B cell (primary cell): ENCODE measurements at regions not wholly inside any gene's neighbourhood (a gene's known extent, or its start where the extent isn't known, plus 50 kb on each side); places are given as distances from the start of the nearest gene placed in this dataset.

Source experiments
- ATAC-seq: fragments of 200-7000 bp; cut with Tn5 transposase; one replicate; pipeline ENCODE4 v1.10.0; 2021; ENCODE audit warnings: low read depth, mild to moderate bottlenecking, moderate number of reproducible peaks, moderate library complexity
- CTCF ChIA-PET: fragments of 350-600 bp; sonication (Branson Sonifier 250); formaldehyde crosslinking; loops from one replicate; lab custom pipeline; 2021; ENCODE audit warnings: antibody characterized with exemption, inconsistent platforms; lab: Charles Lee
- POLR2A ChIA-PET: fragments of 350-600 bp; sonication (Branson Sonifier 250); formaldehyde crosslinking; loops from one replicate; lab custom pipeline; 2021; ENCODE audit warnings: antibody characterized with exemption; lab: Charles Lee
- DNase-seq: peaks from one replicate; pipeline ENCODE4 v3.0.0; 2013
- H2AFZ ChIP-seq: 2 replicates; pipeline ENCODE4 v1.6.1; 2012; ENCODE audit warnings: mild to moderate bottlenecking, low read depth, low read length; ENCODE audit not compliant: insufficient read depth, poor library complexity, severe bottlenecking
- H3K27ac ChIP-seq, 2 donors: 1 replicate in 1 of 2; 2 replicates in 1 of 2; pipeline ENCODE4 v1.5.1; 2012 to 2013; ENCODE audit warnings: low read length in 2 of 2, mild to moderate bottlenecking in 2 of 2, moderate library complexity in 1 of 2
- H3K27me3 ChIP-seq, 4 experiments: fragments of 200-600 bp in 1 of 4; sonication (generic) in 1 of 4; replicated peaks in 1 of 4; 1 replicate in 2 of 4; 2 replicates in 2 of 4; pipeline versions ENCODE4 v1.6.1 to v1.7.0; 2013 to 2016; ENCODE audit warnings: low read length in 3 of 4, mild to moderate bottlenecking in 2 of 4, mixed read lengths in 1 of 4, moderate library complexity in 1 of 4; ENCODE audit not compliant: insufficient read depth in 4 of 4, control insufficient read depth in 3 of 4; ENCODE audit errors: control extremely low read depth in 1 of 4
- H3K36me3 ChIP-seq, 2 experiments: replicated peaks in 1 of 2; 1 replicate in 1 of 2; 2 replicates in 1 of 2; pipeline versions ENCODE4 v1.6.1 to v1.7.1; 2013; ENCODE audit warnings: low read length in 1 of 2; ENCODE audit not compliant: insufficient read depth in 2 of 2, control insufficient read depth in 1 of 2; ENCODE audit errors: control extremely low read depth in 1 of 2, extremely low read depth in 1 of 2
- H3K4me1 ChIP-seq, 2 donors: fragments of 200-600 bp in 1 of 2; sonication (generic) in 1 of 2; 1 replicate in 1 of 2; 2 replicates in 1 of 2; pipeline versions ENCODE4 v1.5.1 to v1.6.1; 2013 to 2017; ENCODE audit warnings: low read length in 2 of 2; ENCODE audit not compliant: control insufficient read depth in 2 of 2, insufficient read depth in 2 of 2
- H3K4me2 ChIP-seq: replicated peaks from 2 replicates; pipeline ENCODE3; 2012; ENCODE audit warnings: mild to moderate bottlenecking, low read depth, low read length; ENCODE audit not compliant: poor library complexity, severe bottlenecking
- H3K4me3 ChIP-seq, 5 experiments: fragments of 200-600 bp in 1 of 5; sonication (generic) in 1 of 5; 1 replicate in 3 of 5; 2 replicates in 2 of 5; pipeline versions ENCODE4 v1.5.1 to v1.7.0; 2011 to 2016; ENCODE audit warnings: low read length in 4 of 5, mild to moderate bottlenecking in 4 of 5, low read depth in 2 of 5, control low read depth in 1 of 5, moderate library complexity in 1 of 5; ENCODE audit not compliant: insufficient read depth in 1 of 5; ENCODE audit errors: control extremely low read depth in 1 of 5, extremely low read depth in 1 of 5
- H3K79me2 ChIP-seq: fragments of 200-600 bp; sonication (generic); one replicate; pipeline ENCODE4 v1.6.0; 2016; ENCODE audit warnings: low read length; ENCODE audit not compliant: control insufficient read depth, insufficient read depth
- H3K9ac ChIP-seq: fragments of 200-600 bp; sonication (generic); 2 replicates; pipeline ENCODE4 v1.6.1; 2017; ENCODE audit warnings: mild to moderate bottlenecking, low read length, moderate library complexity
- H3K9me3 ChIP-seq, 3 donors: one replicate each; pipeline versions ENCODE4 v1.6.1 to v1.7.1; 2013; ENCODE audit warnings: low read length in 2 of 3; ENCODE audit not compliant: control insufficient read depth in 2 of 3, insufficient read depth in 1 of 3; ENCODE audit errors: control extremely low read depth in 1 of 3
- H4K20me1 ChIP-seq: 2 replicates; pipeline ENCODE4 v1.6.0; 2012; ENCODE audit warnings: mild to moderate bottlenecking, low read length; ENCODE audit not compliant: insufficient read depth, control insufficient read depth, poor library complexity, severe bottlenecking
- H3K27ac Mint-ChIP-seq: one replicate; pipeline ENCODE4 v1.8.0; 2021; ENCODE audit warnings: mixed read lengths
- H3K27me3 Mint-ChIP-seq: one replicate; pipeline ENCODE4 v1.8.0; 2021; ENCODE audit warnings: mixed read lengths
- H3K4me1 Mint-ChIP-seq: one replicate; pipeline ENCODE4 v1.8.0; 2021; ENCODE audit warnings: mixed read lengths
- H3K4me3 Mint-ChIP-seq: one replicate; pipeline ENCODE4 v1.8.0; 2021; ENCODE audit warnings: mixed read lengths
- H3K9me3 Mint-ChIP-seq: one replicate; pipeline ENCODE4 v1.8.0; 2022; ENCODE audit warnings: mixed read lengths; ENCODE audit not compliant: insufficient read depth
- CTCF ChIP-seq: fragments of 200-600 bp; IDR thresholded peaks from one replicate; pipeline ENCODE4 v1.8.0; 2022; ENCODE audit warnings: antibody characterized with exemption, mild to moderate bottlenecking
- EZH2 ChIP-seq: IDR thresholded peaks from 2 replicates; pipeline ENCODE4 v1.6.1; 2012; ENCODE audit warnings: borderline replicate concordance, low read depth, mild to moderate bottlenecking, moderate library complexity, low read length; ENCODE audit not compliant: insufficient read depth, poor library complexity, severe bottlenecking
- WGBS: methylation state at CpG from one replicate; pipeline ENCODE4 v1.1.5; 2013; ENCODE audit warnings: missing lambda C conversion rate; ENCODE audit not compliant: insufficient coverage; 5-methylcytosine and 5-hydroxymethylcytosine counted together
- intact Hi-C: fragments of 100-400 bp; cut with micrococcal nuclease; formaldehyde crosslinking; loops from one replicate; pipeline ENCODE4 v1.10.0; 2022

GRCh38 chr2:216578325-216578724 lies 54.9 kb upstream of the IGFBP2 start:
- intact Hi-C loops: no loop called here
- peaks cover 29% of the 10 kb centered on the region for H3K27me3 Mint-ChIP-seq
- Histone ChIP-seq H3K9me3 (no peaks in the 10 kb centered on the region), H3K79me2 (no peaks in the 10 kb centered on the region), H3K4me1 (no peaks in the 10 kb centered on the region), H3K36me3 (no peaks in the 10 kb centered on the region), H3K27me3 (peaks cover 0 to 13% (median 3%) of the 10 kb centered on the region in 4 experiments), H3K9ac (no peak overlapping the region), H2AFZ (no peak overlapping the region), H3K4me2 (no peak overlapping the region), H3K4me3 (no peak overlapping the region), H3K27ac (no peak overlapping the region), H4K20me1 (no peaks in the 10 kb centered on the region)
- H3K9me3 Mint-ChIP-seq: no peaks in the 10 kb centered on the region
- H3K4me1 Mint-ChIP-seq: no peaks in the 10 kb centered on the region
- H3K27ac Mint-ChIP-seq: no peak overlapping the region
- TF ChIP-seq CTCF (no peak), EZH2 (no peak)
- ChIA-PET POLR2A (no interaction called here), CTCF (no interaction called here)
- WGBS: no CpG with 5 or more reads among the region's 1 CpG
- H3K4me3 Mint-ChIP-seq: no peak overlapping the region
- ATAC-seq: no peak
- DNase-seq: no peak

- intact Hi-C loops: no loop called here
- ChIA-PET POLR2A (no interaction called here), CTCF (no interaction called here)
- DNase-seq (no peak), ATAC-seq (no peak)
- no peak overlapping the region for H3K4me3 ChIP-seq
- H3K36me3 ChIP-seq: no peaks in the 10 kb centered on the region
- peaks cover 0 to 2% (median 0%) of the 10 kb centered on the region in 3 donors for H3K9me3 ChIP-seq
- 83% methylated on average over 8 of the region's 8 CpGs for WGBS
- no peak overlapping the region for H3K4me2 ChIP-seq
- H3K9me3 Mint-ChIP-seq: no peaks in the 10 kb centered on the region
- no peaks in the 10 kb centered on the region for H4K20me1 ChIP-seq
- no peaks in the 10 kb centered on the region for H3K4me1 ChIP-seq
- no peak overlapping the region for H3K4me3 Mint-ChIP-seq
- peaks cover 32% of the 10 kb centered on the region for H3K27me3 Mint-ChIP-seq
- H3K4me1 Mint-ChIP-seq: no peaks in the 10 kb centered on the region
- H3K79me2 ChIP-seq: no peaks in the 10 kb centered on the region
- no peak overlapping the region for H2AFZ ChIP-seq
- H3K27ac ChIP-seq: no peak overlapping the region
- no peak overlapping the region for H3K27ac Mint-ChIP-seq
- peaks cover 0 to 13% (median 6%) of the 10 kb centered on the region in 4 experiments for H3K27me3 ChIP-seq
- H3K9ac ChIP-seq: no peak overlapping the region
- TF ChIP-seq EZH2: no peak
These were observed 50.1 kb upstream of the IGFBP2 start for GRCh38 chr2:216583147-216583546.
